NCI-H2171 treated with DMSO at 0.1 percent for 48 hours (cell line): ENCODE measurements at regions not wholly inside any gene's neighbourhood (a gene's known extent, or its start where the extent isn't known, plus 50 kb on each side); places are given as distances from the start of the nearest gene placed in this dataset.
"Not testable (repeated sequence)": the region's sequence is repeated elsewhere in the genome, so short reads cannot be mapped to it uniquely, and the experiment has no call there.

Experiments
- DNase-seq: peaks from one replicate; lab custom pipeline; 2025; lab: John Stamatoyannopoulos, UW

- peak; percentile 28 for DNase-seq
Measured at GRCh38 chr6:141077355-141078333, 1055.1 kb upstream of the GJE1 start.

- no peak for DNase-seq
Measured at GRCh38 chr6:141057761-141058160, 1075.0 kb upstream of the GJE1 start.

GRCh38 chr6:141056945-141057625, 1075.6 kb upstream of the GJE1 start:
- no peak for DNase-seq

- no peak for DNase-seq
Measured at GRCh38 chr6:141050471-141050870, 1082.3 kb upstream of the GJE1 start.

- DNase-seq = no peak
Measured at GRCh38 chr6:141048451-141048850, 1084.3 kb upstream of the GJE1 start.

- not testable (repeated sequence) for DNase-seq
Measured at GRCh38 chr6:141046496-141046895, 1086.2 kb upstream of the GJE1 start.

- DNase-seq = no peak
Measured at GRCh38 chr6:141041596-141042087, 1091.1 kb upstream of the GJE1 start.

GRCh38 chr6:141035312-141036200, 1097.2 kb upstream of the GJE1 start:
- no peak for DNase-seq

GRCh38 chr6:141033101-141033500, 1099.6 kb upstream of the GJE1 start:
- DNase-seq = no peak

- no peak for DNase-seq
Measured at GRCh38 chr6:141029908-141030307, 1102.8 kb upstream of the GJE1 start.

GRCh38 chr6:141028791-141029280, 1103.9 kb upstream of the GJE1 start:
- no peak for DNase-seq

GRCh38 chr6:141026504-141026903, 1106.2 kb upstream of the GJE1 start:
- DNase-seq = no peak

- DNase-seq = no peak
Measured at GRCh38 chr6:141024526-141024925, 1108.2 kb upstream of the GJE1 start.

GRCh38 chr6:141017941-141018340, 1114.8 kb upstream of the GJE1 start:
- no peak for DNase-seq

GRCh38 chr6:141000917-141001316, 1131.8 kb upstream of the GJE1 start:
- DNase-seq = no peak

GRCh38 chr6:140993515-140993914, 1139.2 kb upstream of the GJE1 start:
- no peak for DNase-seq

GRCh38 chr6:140992678-140993077, 1140.0 kb upstream of the GJE1 start:
- DNase-seq = no peak

GRCh38 chr6:140988780-140989179, 1143.9 kb upstream of the GJE1 start:
- DNase-seq = peak; percentile 39

GRCh38 chr6:140987364-140988155, 1145.2 kb upstream of the GJE1 start:
- DNase-seq = no peak

GRCh38 chr6:140985679-140986275, 1146.9 kb upstream of the GJE1 start:
- DNase-seq = no peak
